ENCODE measurements at regions not wholly inside any gene's neighbourhood (a gene's known extent, or its start where the extent isn't known, plus 50 kb on each side); places are given as distances from the start of the nearest gene placed in this dataset.

- DNase-seq = no peak
These were observed 181.9 kb downstream of the PABPC4L start for GRCh38 chr4:134019657-134020056.

DNA sequence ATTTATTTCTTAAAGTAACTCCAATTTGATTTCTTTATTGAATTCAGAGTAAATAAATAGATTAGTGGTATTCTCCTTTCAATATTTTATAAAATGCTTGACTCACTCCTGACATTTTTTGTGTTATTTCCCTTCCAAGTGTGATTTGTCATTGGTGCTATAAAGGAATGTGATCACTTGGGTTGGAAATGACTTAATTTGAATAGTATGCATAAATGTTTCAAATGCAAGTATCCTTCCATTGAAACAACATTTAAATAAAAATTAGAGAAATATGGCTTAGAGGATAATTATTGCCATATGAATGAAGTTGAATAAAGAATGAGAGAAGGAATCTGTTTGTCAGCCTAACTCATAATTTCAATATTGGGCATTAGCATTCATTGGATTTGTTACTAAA, 182.7 kb downstream of the PABPC4L start:
- DNase-seq = no peak

DNA sequence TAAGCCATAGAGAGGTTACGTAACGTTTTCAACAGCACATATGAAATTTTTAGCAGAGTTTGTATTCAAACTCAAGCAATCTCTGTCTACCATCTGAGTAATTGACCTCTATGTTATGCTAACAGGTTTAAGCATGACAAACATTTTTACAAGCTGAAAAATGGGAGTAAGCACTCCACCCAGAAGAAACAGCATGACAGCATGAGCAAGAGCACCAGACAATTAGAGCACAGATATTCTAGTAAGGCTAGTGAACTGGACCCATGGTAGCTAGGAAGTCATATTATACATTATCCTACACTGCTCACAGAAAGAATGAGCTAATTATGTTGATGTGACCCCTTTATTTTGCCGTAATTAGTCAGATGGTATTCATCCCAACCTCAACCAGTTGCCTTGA, 200.5 kb downstream of the PABPC4L start:
- DNase-seq = no peak

- DNase-seq = no peak
These were observed 204.2 kb downstream of the PABPC4L start for GRCh38 chr4:133997436-133997835.

GRCh38 chr4:133996431-133997121, 205.0 kb downstream of the PABPC4L start:
- DNase-seq = no peak

- no peak for DNase-seq
These were observed 206.2 kb downstream of the PABPC4L start for GRCh38 chr4:133995243-133995960.

GRCh38 chr4:133982533-133983224, 218.9 kb downstream of the PABPC4L start:
- no peak for DNase-seq

DNA sequence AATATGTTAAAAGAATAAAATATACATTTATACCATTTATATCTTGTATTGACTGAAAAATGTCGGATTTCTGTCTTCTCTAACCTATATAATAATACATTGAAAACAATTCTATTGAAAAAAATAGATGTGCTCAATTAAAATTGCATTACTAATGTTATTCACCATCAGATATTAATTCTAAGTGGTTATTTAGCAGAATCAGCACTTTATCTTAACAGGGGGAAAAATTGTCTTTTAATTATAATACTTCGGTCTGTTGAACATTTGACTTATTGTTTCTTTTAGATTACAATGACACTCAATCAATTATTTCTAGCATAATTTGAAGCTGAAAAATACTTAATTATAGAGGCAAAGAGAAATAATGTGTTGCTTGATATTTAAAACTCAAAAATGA, 220.3 kb downstream of the PABPC4L start:
- DNase-seq = no peak

- no peak for DNase-seq
These were observed 229.0 kb downstream of the PABPC4L start for GRCh38 chr4:133972586-133972985.

DNA sequence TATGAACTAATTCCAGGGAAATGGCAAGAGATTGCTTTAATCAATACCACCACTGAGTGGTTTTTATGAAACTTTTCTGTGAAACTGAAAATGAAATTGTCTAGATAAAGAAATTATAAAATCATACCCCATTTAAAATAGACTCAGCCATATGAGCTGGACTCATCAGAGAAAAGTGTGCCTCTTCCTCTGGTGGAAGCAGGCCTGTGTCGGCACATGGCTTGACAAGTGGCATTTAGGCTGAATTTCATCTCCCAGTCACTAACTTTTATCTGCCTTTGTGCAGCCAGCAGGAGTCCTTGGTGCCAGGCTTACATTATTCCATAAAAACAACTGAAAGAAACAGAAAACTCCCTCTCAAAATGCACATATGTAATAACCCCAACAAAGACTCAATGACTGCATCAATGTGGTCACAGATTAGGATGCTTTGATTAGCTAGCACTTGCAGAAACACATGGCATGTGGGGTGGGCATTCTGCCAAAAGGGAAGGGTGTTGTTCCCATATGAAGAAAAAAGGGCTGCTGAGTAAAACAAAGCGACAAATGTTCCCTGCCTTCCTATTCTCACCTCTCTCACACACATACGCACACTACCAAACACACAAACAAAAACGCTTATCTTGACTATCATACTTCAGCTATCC, 232.3 kb downstream of the PABPC4L start:
- peak; percentile 20 for DNase-seq

GRCh38 chr4:133968174-133968573, 233.4 kb downstream of the PABPC4L start:
- DNase-seq = no peak

GRCh38 chr4:133960975-133961374, 240.6 kb downstream of the PABPC4L start:
- no peak for DNase-seq

DNA sequence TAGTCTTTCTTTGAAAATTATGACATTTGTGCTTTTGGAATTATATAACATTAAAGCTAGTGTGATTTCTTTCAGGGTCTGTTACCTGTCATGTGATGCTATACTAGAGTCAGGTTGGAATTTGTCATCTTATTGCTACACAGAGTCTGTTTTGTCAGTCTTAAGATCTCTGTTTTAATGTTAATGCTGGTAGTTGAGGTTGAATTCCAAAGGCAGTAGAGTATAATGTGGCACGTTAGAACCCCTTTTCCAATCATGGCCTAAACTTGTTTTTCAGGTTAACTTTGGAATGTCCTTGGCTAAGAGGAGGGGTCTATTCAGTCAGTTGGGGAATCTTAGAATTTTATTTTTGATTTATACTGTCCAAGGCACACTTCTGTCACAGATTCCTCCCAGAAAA, 258.5 kb downstream of the PABPC4L start:
- no peak for DNase-seq

GRCh38 chr4:133938061-133938460, 263.5 kb downstream of the PABPC4L start:
- no peak for DNase-seq

- no peak for DNase-seq
These were observed 271.9 kb downstream of the PABPC4L start for GRCh38 chr4:133929531-133930239.

- no peak for DNase-seq
These were observed 280.1 kb downstream of the PABPC4L start for GRCh38 chr4:133921280-133922195.

GRCh38 chr4:133920236-133920635, 281.4 kb downstream of the PABPC4L start:
- DNase-seq = no peak

DNA sequence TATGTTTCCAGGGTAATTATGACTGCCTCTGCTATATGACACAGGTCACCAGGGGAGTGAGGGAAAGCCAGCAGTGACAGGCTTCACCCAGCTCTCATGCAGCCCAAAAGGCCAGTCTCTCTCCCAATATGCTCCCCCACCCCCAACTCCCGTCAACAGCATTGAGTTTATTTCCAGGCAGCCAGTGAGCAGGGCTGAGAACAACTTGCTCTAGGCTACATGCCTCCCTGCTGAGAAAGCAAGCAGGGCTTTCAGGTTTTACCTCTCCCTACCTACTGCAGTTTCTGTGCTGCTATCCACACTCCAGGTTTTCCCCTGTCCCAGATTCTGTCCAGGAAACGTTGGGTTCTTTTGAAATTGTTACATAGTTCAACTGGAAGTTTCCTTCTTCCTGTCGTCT, 291.4 kb downstream of the PABPC4L start:
- DNase-seq = no peak

DNA sequence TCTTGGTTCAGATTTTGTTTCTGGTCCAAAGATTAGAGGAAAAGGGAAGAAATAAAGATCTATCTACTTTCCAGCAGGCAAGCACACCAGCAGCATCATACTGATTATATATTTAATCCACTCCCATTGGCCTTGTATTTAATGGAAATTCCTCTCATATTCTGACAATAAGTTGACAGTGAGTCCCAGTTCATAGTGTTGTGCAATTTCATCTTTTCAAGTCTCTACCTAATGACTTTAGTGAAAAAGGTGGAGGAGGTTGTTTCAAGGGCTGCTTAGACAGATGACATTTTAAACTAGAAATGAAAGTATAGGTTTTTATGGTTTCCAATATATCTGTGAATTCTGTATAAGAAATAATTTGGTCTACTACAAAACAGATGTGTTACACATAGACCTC, 298.6 kb downstream of the PABPC4L start:
- no peak for DNase-seq

- DNase-seq = no peak
These were observed 310.6 kb downstream of the PABPC4L start for GRCh38 chr4:133891011-133891410.

DNA sequence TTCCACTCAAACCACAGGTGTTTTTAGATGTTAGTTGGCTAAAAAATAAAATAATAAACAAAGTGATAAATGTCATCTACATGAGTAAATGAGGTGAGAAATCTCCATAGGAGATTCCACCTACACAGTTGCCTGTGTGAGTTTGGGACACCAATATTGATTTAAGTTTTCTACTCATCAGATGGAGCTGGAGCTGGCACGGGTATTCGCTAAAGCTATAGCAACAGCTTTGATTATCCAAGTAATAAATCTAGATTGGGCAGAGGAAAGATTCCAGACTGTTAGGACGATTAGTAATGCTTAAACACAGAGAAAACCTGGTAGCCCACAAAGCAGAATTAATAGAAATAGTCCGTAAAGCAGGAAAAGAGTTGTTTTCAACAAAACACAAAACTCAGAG, 313.9 kb downstream of the PABPC4L start:
- DNase-seq = no peak

DNA sequence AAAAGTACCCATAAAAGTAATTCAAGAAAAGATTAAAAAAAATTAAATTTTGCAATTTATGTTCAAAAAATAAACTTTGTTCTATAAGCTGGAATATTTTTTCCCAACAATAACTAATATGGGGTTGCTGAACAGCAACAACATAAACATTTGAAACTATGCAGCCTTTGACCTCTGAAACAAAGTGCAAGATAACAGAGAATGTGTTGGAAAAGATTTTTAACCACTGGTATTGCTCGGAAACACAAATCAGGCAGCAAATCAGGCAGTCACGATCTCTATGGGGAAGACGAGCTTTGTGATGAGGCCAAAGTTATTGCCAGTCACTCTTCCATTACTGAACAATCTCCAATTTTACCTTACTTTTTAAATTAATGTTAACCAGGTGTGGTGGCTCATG, 332.1 kb downstream of the PABPC4L start:
- no peak for DNase-seq

Measured in NCI-H1694 (cell line).